KMS-11 (cell line): ENCODE measurements at regions not wholly inside any gene's neighbourhood (a gene's known extent, or its start where the extent isn't known, plus 50 kb on each side); places are given as distances from the start of the nearest gene placed in this dataset.

Experiments used
- H2AFZ ChIP-seq: fragments of 200-600 bp; sonication (generic); 2 replicates; pipeline ENCODE4 v1.6.1; 2016; ENCODE audit warnings: antibody characterized with exemption, mixed run types, low read depth
- H3K27ac ChIP-seq: fragments of 200-600 bp; sonication (generic); 2 replicates; pipeline ENCODE4 v1.6.1; 2016; ENCODE audit warnings: mild to moderate bottlenecking, mixed run types
- H3K27me3 ChIP-seq: fragments of 200-600 bp; sonication (generic); 2 replicates; pipeline ENCODE4 v1.6.1; 2017; ENCODE audit warnings: mild to moderate bottlenecking, low read depth, mixed run types, moderate library complexity; ENCODE audit not compliant: insufficient read depth
- H3K36me3 ChIP-seq: fragments of 200-600 bp; sonication (generic); 2 replicates; pipeline ENCODE4 v1.6.1; 2017; ENCODE audit warnings: mild to moderate bottlenecking, mixed run types; ENCODE audit not compliant: insufficient read depth
- H3K4me1 ChIP-seq: fragments of 200-600 bp; sonication (generic); 2 replicates; pipeline ENCODE4 v1.6.1; 2016; ENCODE audit warnings: mild to moderate bottlenecking, low read depth, mixed run types; ENCODE audit not compliant: poor library complexity, severe bottlenecking
- H3K4me2 ChIP-seq: fragments of 200-600 bp; sonication (generic); 2 replicates; pipeline ENCODE4 v1.7.0; 2016; ENCODE audit warnings: mild to moderate bottlenecking, mixed run types
- H3K4me3 ChIP-seq: fragments of 200-600 bp; sonication (generic); IDR thresholded peaks from 2 replicates; pipeline ENCODE4 v1.6.1; 2017; ENCODE audit warnings: low read depth, low read length, mixed read lengths; ENCODE audit not compliant: insufficient read depth
- H3K79me2 ChIP-seq: fragments of 200-600 bp; sonication (generic); 2 replicates; pipeline ENCODE4 v1.6.1; 2016; ENCODE audit warnings: low read depth, mixed run types; ENCODE audit not compliant: insufficient read depth
- H3K9ac ChIP-seq: fragments of 200-600 bp; sonication (generic); 2 replicates; pipeline ENCODE4 v1.6.1; 2016; ENCODE audit warnings: mild to moderate bottlenecking, mixed run types
- H4K20me1 ChIP-seq: fragments of 200-600 bp; sonication (generic); 2 replicates; pipeline ENCODE4 v1.6.1; 2016; ENCODE audit warnings: mild to moderate bottlenecking, mixed run types; ENCODE audit not compliant: insufficient read depth
- TF ChIP-seq, protein P1 (sequence below): fragments of 200-600 bp; sonication (generic); conservative IDR thresholded peaks from 2 replicates; pipeline ENCODE4 v1.6.1; 2017; ENCODE audit warnings: low read depth, mild to moderate bottlenecking, antibody characterized with exemption, low read length, moderate library complexity, mixed read lengths

DNA sequence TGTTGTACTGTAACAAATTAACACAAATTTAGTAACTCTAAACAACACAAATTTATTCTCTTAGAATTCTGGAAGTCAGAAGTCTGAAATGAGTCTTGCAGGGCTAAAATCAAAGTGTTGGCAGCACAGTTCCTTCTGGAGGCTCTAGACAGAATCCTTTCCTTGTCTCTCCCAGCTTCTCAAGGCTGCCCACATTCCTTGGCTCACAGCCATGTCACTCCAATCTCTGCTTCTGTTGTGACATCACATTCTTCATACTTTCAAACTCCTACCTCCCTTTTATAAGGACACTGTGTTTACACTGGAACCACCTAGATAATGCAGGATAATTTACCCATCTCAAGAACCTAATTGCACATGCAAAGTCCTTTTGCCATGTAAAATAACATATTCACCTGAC is 225.0 kb upstream of the PRMT6 start:
- Histone ChIP-seq H2AFZ (no peak overlapping the region), H3K36me3 (no peaks in the 10 kb centered on the region), H3K4me1 (no peaks in the 10 kb centered on the region), H3K79me2 (no peaks in the 10 kb centered on the region), H3K4me3 (no peak overlapping the region), H3K27ac (no peak overlapping the region), H3K9ac (no peak overlapping the region), H4K20me1 (no peaks in the 10 kb centered on the region), H3K4me2 (no peak overlapping the region), H3K27me3 (no peaks in the 10 kb centered on the region)
- TF ChIP-seq, protein P1, sequence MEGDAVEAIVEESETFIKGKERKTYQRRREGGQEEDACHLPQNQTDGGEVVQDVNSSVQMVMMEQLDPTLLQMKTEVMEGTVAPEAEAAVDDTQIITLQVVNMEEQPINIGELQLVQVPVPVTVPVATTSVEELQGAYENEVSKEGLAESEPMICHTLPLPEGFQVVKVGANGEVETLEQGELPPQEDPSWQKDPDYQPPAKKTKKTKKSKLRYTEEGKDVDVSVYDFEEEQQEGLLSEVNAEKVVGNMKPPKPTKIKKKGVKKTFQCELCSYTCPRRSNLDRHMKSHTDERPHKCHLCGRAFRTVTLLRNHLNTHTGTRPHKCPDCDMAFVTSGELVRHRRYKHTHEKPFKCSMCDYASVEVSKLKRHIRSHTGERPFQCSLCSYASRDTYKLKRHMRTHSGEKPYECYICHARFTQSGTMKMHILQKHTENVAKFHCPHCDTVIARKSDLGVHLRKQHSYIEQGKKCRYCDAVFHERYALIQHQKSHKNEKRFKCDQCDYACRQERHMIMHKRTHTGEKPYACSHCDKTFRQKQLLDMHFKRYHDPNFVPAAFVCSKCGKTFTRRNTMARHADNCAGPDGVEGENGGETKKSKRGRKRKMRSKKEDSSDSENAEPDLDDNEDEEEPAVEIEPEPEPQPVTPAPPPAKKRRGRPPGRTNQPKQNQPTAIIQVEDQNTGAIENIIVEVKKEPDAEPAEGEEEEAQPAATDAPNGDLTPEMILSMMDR = no peak

- Histone ChIP-seq H2AFZ (no peak overlapping the region), H3K79me2 (no peaks in the 10 kb centered on the region), H3K27ac (no peak overlapping the region), H3K9ac (no peak overlapping the region), H3K4me2 (no peak overlapping the region), H3K27me3 (no peaks in the 10 kb centered on the region), H3K4me3 (no peak overlapping the region), H3K36me3 (no peaks in the 10 kb centered on the region), H4K20me1 (no peaks in the 10 kb centered on the region), H3K4me1 (no peaks in the 10 kb centered on the region)
- TF ChIP-seq, protein P1 = no peak
Observed at GRCh38 chr1:106836708-106837107, 219.8 kb upstream of the PRMT6 start.

DNA sequence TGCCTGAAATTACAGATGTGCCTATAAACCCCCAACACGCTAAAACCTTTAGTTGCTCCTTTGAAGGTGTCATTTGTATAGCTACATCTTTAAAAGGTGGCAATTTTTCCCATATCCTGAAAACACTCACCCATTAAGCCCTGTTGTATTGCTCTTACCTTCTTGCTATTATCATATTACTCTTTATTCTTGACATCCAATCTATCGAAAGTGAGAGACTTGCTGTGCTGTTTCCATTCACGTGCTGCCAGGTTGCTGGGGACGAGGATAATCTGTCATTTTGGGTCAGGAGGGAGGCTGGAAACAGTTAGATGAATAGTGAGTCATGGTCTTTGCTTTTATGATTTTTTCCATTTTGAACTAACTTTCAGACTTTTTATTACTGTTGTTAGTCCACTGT is 213.0 kb upstream of the PRMT6 start:
- TF ChIP-seq, protein P1 = no peak
- no peaks in the 10 kb centered on the region for H3K36me3 ChIP-seq

GRCh38 chr1:106846656-106847055 is 209.8 kb upstream of the PRMT6 start:
- Histone ChIP-seq H3K27ac (no peak overlapping the region), H3K9ac (no peak overlapping the region), H3K27me3 (no peaks in the 10 kb centered on the region), H4K20me1 (no peaks in the 10 kb centered on the region), H3K4me1 (no peaks in the 10 kb centered on the region), H3K79me2 (no peaks in the 10 kb centered on the region), H2AFZ (no peak overlapping the region), H3K4me3 (no peak overlapping the region), H3K36me3 (no peaks in the 10 kb centered on the region), H3K4me2 (no peak overlapping the region)
- TF ChIP-seq, protein P1 = no peak

More for the DNA sequence above, 213.0 kb upstream of the PRMT6 start:
- H3K27ac ChIP-seq = no peak overlapping the region
- H2AFZ ChIP-seq = no peak overlapping the region
- no peaks in the 10 kb centered on the region for H3K4me1 ChIP-seq
- no peak overlapping the region for H3K9ac ChIP-seq
- no peak overlapping the region for H3K4me3 ChIP-seq
- H3K79me2 ChIP-seq = no peaks in the 10 kb centered on the region
- H4K20me1 ChIP-seq = no peaks in the 10 kb centered on the region
- H3K27me3 ChIP-seq = no peaks in the 10 kb centered on the region
- H3K4me2 ChIP-seq = no peak overlapping the region

GRCh38 chr1:106861110-106861509 is 195.4 kb upstream of the PRMT6 start:
- no peak overlapping the region for H3K9ac ChIP-seq
- no peak overlapping the region for H3K4me2 ChIP-seq
- no peak overlapping the region for H3K27ac ChIP-seq
- no peaks in the 10 kb centered on the region for H3K4me1 ChIP-seq
- TF ChIP-seq, protein P1 = no peak
- H3K79me2 ChIP-seq = no peaks in the 10 kb centered on the region
- H3K27me3 ChIP-seq = no peaks in the 10 kb centered on the region
- no peaks in the 10 kb centered on the region for H3K36me3 ChIP-seq
- H2AFZ ChIP-seq = no peak overlapping the region
- H3K4me3 ChIP-seq = no peak overlapping the region
- H4K20me1 ChIP-seq = no peaks in the 10 kb centered on the region
